ENCODE measurements at regions not wholly inside any gene's neighbourhood (a gene's known extent, or its start where the extent isn't known, plus 50 kb on each side); places are given as distances from the start of the nearest gene placed in this dataset.
"Not testable (repeated sequence)": the region's sequence is repeated elsewhere in the genome, so short reads cannot be mapped to it uniquely, and the experiment has no call there.

DNA sequence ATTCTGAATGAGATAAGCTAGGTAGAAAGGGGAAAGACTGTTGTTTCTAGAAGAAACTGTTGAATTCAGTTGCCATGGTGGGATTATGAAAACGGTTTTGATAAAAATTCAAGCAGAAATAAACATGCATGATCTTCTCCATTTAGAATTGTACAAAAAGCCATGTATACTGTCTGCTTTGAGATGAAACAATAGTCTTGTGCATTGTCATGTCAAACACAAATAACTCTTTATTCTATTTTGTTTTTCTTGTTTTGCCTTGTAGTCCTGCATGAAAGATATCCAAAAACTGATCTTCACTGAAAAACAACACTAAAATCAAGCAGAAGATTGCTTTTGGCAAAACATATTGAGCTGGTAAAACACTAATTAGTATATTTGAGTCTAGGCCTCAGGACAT is 659.9 kb downstream of the LTN1 start:
- DNase-seq, result no peak

DNA sequence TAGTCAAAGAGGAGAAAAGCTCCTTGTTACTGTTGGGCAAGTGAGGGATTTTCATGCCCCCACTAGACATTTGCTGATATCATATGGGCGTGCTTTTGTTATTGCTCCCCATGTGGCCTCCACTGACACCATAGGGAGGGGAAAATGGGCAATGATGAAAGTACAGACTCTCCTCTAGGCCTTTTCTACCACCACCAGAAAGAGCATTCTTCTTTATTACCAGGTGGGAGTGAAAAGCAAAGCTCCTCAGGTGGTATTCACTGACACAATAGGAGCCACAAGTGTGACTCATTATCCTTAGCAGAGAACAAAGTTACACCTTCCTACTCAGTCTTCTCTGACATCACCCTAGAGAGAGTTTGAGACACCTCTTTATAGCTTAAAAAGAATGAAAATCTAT is 667.1 kb downstream of the LTN1 start:
- DNase-seq, result no peak

DNA sequence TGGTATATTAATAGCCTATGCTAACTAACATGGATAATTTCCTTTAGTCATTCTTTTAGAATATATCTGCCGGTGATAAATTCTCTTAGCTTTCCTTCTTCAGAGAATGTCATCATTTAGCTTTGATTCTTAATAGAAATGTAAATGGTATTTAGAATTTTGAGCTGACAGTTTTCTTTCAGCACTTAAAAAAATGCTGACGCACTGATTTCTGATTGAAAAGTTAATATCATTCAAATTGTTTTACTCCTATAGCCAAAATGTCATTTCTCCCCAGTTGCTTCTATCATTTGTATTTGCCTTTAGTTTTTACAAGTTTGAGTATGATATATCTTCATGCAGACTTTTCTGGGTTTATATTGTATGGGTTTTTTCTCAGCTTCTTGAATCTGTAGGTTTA is 668.0 kb downstream of the LTN1 start:
- DNase-seq, result no peak

DNA sequence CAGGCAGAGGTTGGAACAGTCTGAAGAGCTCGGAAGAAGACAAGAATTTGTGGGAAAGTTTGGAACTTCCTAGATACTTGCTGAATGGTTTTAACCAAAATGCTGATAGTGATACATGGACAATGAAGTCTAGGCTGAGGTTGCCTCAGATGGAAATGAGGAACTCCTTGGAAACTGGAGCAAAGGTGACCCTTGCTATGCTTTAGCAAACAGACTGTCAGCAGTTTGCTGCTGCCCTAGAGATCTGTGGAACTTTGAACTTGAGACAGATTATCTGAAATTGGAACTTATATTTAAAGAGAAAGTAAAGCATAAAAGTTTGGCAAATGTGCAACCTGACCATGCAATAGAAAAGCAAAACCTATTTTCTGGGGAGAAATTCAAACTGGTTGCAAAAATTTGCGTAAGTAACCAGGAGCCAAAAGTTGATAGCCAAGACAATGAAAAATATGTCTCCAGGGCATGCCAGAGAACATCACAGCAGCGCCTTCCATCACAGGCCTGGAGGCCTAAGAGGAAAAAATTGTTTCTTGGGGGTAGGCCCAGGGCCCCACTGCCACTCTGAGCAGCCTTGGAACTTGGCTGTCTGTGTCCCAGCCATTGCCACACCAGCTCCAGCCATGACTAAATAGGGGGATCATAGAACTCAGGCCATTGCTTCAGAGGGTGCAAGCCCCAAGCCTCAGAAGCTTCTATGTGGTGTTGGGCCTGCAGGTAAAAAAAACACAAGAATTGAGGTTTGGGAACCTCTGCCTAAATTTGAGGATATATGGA is 675.3 kb downstream of the LTN1 start:
- DNase-seq, result no peak

DNA sequence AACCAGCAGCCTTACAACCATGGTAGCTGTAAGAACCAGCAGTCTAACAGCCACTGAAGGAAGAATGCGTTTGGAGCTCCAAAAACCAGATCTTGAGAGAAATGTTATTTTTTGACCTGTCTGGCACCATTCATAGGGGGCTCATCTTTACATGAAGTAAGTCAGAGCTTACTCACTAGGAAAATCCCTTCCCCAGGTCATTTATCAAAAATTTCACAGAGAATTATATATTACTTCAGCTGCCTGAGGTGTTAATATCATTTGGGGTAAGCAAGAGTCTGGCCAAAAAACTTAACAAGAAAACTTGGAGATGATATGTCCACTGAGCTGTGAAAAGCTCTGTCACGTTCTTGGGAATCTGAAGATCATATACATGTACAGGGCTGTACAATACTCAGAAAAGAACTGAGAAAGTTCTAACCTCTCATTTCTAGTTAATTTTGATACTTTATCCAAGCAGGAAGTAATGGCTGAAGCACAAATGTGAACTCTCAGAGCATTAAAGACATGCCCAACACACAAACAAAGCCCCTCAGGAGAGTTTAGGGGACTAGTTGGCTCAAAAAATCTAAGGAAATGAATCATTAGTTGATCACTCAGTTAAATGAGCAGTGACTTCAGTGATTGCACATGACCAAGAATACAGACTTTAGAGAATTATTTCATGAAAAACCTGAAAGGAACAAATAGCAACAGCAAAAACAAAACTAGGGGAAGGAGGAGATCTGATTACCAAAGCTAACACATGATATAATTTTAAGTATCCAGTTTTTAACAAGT is 681.1 kb downstream of the LTN1 start:
- DNase-seq, result no peak

DNA sequence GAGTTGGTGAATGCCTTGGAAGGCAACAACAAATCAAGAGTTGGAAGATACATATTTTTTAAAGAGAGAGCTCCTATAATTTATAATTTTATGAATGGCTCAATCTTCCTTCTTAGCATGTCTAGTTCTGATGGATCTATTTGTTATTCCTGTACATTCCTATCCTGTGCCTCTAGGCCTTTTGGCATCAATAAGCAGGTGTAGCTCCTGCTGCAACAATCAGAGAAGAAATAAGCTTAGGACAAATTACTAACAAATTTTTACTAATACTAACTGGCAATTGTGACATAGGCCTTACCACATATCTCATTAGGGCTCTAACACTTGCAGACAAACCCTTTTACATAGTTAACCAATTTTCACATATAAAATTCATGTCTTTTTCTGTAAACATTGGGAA is 682.0 kb downstream of the LTN1 start:
- no peak for DNase-seq

DNA sequence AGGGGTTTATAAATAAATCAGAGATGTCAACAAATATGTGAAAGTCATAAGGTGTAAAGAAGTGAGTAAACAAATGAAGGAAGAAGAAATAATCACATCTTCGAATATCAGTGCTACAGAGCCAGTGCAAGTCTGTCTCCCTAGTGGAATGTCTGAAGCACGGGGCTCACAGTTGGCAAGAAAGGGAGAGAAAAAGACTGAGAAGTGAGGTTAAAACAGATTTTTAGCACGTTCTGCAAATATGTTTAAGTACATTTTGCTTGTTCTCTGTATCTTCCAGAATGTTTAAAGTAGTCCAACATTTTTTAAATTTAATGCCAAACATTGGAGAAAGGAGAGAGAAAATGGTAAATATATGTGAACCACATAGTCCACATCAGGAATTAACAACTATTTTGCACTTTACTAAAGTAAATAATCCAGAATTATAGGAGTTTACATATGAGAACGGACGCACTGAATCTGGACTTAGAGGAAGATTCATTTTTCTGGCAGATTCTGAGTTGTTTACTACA is 682.4 kb downstream of the LTN1 start:
- DNase-seq, result no peak

DNA sequence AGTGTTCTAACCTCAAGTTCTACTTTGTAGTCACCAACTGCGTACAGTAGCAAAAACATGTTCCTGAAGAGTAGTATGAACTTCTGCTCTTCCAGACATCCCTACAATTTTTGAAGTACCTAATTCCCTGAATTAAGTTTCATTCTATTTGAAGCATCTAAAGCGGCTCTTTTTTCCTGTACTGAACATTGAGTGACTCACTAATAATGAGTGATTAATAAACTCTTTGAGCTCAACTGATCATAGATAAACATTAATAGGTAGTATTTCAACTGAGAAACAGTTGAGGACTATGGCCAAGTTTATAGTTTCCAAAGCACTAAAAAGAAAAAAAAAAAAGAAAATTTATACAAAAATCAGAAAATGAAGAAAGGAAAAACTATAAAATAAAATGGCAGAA is 683.1 kb downstream of the LTN1 start:
- no peak for DNase-seq

DNA sequence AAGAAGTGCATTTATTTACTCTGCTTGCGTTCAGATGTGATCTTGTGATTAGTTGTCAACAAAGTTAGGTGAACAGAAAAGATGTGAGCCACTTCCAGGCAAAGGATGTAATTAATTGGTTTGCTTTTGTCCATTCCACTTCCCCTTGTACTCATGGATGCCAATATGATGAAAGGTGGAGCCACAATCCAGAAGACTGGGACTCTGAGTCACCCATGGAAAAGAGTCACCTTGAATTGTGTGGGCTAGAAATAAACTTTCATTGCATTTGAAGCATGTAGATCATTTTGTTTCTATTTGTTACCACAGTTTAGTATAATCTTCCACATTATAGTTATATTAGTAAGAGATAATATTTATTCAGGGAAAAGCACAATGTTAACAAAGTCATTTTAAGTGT is 684.2 kb downstream of the LTN1 start:
- no peak for DNase-seq

DNA sequence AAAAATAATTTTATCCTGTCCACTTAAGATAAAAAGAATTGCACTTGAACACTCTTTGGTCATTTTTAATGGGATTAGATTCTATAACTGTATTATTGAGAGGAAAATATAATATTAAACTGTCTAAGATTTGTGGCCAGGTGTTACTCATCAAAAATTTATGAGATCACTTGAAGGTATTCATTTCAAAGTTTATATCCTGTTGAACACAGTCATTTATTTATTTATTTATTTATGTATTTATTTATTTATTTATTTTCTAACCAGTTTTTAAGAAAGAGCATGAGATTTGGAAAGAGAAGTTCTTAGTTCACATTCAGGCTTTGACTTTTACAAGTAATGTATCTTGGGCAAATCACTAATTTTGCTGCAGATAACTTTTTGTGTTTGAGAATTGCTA is 692.7 kb downstream of the LTN1 start:
- no peak for DNase-seq

DNA sequence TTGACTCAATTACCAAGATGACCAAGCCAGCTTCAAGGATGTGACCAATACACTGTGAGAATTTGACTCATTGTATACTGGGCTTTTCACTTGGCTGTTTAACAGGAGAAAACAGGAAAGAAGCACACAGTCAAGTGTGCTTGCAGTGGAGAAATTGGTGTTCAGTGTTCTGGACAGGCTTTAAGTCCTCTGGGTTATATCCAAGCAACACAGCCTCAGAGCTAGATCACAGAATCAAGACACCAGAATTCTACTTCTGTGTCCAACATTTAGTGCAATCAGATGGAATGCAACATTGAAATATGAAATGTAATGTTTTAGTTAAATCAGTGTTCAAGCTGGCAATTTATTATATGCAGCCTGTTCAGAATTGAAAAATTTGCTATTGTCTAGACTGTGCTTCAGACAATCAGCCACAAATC is 694.4 kb downstream of the LTN1 start:
- DNase-seq, result no peak

DNA sequence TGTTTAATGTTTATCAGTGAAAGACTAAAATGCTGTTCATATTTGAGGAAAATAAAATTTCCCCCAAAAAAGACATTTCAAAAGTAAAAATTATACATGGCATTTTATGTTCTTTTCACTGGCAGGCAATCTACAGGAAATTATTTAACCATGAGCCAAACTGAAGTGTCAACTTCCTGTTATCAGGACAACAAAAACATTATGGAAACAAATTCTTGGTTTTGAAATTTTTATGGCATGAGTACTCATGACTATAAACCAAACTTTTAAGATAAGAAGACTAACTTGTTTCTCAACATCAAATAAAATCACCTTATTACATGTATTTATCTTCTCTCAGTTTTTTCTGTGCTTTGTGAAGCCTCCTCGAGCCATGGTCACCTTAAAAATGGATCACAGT is 698.6 kb downstream of the LTN1 start:
- DNase-seq, result no peak

DNA sequence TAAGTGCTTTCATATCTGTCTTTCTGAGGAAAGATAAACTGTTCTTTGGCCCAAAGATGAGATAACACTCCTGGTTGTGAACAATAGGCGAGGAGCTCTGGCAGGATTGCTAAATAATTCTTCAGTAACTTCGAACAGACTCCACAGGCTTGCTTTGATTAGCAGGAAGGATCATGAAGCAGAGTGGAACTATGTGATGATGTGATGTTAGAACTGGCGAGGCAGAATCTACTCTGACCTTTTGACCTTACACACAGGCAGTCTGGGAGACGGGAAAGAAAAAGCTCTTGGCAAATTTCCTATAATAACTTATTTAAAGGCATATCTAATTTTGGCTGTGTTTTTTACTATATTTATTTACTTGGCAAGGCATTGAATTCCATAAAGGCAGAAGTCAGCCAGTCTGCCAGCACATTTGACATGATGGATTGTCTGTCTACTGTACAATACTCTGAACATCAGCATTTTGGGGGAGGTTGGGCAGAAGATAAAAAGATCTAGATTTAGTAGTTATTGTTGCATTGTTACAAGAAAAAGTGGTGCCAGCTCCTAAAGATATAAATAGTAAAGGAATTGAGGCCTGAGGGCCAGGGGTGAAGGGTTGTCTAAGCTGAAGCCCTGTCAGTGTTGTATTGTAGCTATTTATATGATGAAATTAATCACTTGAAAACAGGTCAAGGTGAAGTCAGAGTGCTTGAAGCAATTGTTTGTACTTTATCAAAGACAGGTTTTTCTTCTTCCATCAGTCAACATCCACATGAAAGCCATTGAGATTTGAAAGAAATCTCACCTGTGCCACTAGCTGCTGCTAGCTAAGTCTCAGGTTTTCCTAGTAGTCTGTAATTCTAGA is 708.8 kb downstream of the LTN1 start:
- no peak for DNase-seq

DNA sequence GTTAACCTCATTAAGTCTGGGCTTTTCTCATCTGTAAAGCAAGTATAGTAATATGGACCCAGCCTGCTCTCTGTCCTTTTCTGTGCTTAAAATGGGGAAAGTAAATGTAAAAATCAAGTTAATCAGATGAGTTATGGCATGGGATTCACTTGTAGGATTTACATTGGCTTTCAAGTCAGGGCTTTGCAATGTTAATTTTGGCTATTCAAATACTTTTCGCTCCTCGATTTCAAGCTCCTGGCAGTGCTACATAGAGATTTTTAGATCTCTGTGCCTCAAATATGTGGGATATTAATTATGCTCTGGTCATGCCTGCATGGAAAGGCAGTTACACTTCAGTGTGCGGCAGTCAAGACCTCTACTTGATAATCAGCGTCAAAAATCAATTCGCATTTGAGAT is 709.8 kb downstream of the LTN1 start:
- no peak for DNase-seq

DNA sequence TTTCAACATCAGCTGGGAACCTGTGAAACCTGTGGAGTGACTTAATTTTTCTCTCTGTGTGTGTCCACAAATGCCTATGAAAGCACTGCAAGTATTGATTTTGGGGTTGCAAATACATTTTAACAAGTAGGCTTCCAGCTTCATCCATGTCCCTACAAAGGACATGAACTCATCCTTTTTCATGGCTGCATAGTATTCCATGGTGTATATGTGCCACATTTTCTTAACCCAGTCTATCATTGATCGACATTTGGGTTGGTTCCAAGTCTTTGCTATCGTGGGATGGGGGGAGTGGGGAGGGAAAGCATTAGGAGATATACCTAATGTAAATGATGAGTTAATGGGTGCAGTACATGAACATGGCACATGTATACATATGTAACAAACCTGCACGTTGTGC is 711.3 kb downstream of the LTN1 start:
- not testable (repeated sequence) for DNase-seq

DNA sequence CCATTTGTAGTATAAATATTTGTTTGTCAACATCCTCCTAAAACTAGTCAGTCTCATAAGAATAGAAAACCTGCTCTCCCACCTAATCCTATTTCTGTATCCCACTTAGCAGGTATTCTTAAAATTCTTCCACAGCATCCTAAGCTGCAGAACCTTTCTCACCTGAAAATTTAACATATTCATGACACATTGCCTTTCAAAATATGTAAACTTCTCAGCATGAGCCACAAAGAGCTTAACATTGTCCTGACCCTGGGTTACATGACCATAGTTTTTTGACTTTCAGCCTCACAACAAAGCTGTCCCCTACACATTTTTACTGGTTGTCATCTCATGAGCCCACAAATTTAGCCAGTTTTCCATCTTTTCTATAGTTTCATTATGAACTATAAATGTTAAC is 712.1 kb downstream of the LTN1 start:
- DNase-seq, result no peak

DNA sequence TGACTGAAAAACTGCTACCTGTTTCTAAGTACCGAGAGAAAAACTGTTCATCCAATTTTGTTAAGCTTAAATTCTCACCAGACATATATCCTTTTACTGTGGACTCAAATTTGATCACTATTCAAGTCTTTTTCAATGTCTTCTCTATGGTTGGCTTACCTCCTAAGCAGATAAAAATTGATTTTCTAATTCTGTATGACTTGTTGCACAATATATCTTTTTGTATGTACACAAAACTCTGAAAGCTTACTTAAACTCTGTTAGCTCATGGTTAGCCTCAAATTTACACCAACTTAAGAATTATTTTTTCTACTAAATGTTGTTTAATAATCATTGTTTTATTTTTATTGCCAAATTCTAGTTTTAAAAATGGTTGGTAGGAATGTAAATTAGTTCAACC is 715.4 kb downstream of the LTN1 start:
- no peak for DNase-seq

DNA sequence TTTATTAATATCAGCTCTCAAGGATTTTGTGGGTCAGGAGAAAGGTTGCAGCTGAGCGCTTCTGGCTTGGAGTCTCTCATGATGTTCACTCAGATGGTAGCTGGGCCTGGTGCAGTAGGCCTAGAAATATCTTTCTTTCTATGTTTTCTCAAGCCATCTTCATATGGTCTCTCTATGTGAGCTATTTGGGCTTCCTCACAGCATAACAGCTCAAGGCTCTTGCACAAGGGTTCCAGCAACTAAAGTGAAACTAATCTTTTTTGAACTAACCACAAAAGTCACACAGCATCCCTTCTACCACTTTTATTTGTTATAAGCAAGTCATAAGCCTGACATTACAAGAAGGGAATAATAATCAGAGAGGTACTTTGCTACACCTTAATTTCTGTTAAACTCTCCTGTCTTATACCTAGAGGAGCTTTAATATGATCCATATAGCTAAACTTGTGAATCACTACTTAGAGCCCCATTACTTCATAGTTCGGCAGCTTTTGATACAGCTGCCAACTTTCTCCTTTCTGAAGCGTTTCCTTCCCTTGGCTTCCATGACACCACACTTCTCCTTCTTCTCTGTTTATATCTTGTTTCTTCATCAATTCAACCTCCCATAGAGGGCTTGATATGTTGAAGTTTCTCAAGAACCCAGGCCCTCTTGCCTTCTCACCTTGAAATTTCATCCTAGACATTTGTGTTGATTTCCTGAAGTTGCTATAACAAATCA is 720.2 kb downstream of the LTN1 start:
- no peak for DNase-seq

DNA sequence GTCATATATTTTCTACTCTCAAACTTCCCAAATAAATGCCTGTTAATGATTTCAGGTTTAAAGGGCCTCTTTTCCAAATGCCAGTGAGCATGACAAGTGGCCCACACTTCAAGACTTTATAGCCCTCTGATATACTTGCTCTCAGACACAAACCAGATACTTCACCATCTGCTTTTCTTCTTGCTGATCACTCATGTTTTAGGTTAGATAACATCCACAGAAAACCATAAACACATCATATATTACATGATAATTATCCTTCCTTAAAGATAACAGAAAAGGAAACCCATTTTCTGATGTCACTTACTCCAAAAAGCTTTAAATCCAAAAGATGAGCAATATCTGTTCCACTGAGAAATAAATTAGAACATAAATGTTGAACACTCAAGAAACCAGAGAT is 723.5 kb downstream of the LTN1 start:
- no peak for DNase-seq

DNA sequence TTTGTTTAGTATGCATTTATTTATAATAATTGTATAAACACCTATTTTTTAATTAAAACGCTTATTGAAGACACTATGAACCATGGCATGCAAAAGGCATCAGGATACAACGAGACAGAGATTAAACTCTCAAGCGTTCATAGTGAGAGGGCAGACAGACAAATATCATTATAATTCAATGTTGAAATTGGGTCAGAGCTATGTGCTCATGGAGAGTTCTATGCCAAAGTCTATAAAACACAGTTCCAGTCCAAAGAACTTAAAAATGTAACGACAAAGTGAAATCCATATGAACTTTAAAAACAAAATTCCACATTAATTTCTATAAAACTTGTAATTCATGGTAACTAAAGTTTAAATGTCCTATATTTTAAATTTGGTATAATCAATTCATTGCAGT is 724.0 kb downstream of the LTN1 start:
- DNase-seq, result no peak

DNA sequence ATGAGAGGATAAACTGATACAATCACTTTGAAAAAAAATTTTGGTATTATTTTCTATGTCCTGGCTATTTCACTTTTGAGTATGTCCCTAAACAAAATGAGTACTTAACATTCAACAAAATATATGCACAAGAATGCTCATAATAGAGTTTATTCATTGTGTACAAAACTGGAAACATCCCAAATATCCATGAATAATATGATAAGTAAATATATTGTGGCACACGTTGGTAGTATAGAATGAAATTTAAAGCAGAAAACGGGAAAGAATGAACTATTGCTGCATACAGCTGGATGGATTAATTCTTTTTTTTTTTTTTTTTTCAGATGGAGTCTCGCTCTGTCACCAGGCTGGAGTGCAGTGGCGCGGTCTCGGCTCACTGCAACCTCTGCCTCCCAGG is 725.2 kb downstream of the LTN1 start:
- no peak for DNase-seq

DNA sequence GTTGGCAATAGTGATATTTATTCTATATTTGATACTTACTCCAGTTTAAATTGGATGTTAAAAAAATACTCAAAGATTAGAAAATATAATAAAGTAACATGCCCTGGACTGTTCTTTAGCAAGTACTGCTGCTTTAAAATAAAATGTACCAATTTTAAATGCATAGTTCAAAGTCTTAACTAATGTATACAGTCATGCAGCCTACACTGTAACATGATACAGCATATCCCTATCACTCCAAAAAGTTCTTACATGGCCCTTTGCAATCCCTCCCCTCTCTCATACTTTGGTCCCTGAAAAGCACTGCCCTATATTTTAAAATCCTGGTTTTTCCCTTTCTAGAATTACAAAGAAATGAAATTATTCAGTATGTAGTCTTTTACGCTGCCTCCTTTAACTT is 726.6 kb downstream of the LTN1 start:
- no peak for DNase-seq

DNA sequence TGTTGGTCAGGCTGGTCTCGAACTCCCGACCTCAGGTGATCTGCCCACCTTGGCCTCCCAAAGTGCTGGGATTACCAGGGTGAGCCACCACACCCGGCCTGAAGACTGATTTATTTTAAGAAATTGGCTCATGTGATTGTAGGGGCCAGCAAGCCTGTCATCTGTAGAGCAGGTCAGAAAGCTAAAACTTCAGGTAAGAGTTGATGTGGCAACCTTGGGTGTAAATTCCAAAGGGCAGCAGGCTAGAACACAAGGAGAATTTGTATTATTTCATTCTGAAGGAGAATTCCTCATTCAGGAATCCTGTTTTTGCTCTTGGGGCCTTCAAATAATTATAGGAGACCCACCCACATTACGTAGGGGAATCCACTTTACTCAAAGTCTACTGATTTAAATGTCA is 728.7 kb downstream of the LTN1 start:
- DNase-seq, result no peak
